ENCODE measurements at regions not wholly inside any gene's neighbourhood (a gene's known extent, or its start where the extent isn't known, plus 50 kb on each side); places are given as distances from the start of the nearest gene placed in this dataset.

- Mint-ChIP-seq H3K9me3 (no peaks in the 10 kb centered on the region), H3K4me3 (no peak overlapping the region), H3K36me3 (no peaks in the 10 kb centered on the region), H3K27me3 (ENCODE audit: insufficient read depth, low read depth) (no peaks in the 10 kb centered on the region), H3K4me1 (no peaks in the 10 kb centered on the region), H3K27ac (no peak overlapping the region)
- H3K27me3 ChIP-seq = no peaks in the 10 kb centered on the region
- no peak overlapping the region for H3K4me2 ChIP-seq
- no peak for TF ChIP-seq EZH2 (IDR thresholded peaks at IDR 0.05)
- TF ChIP-seq EZH2phosphoT487 (IDR thresholded peaks at IDR 0.05) = no peak
- TF ChIP-seq CTCF (IDR thresholded peaks at IDR 0.05) = no peak
- H3K9me3 ChIP-seq (ENCODE audit: low read depth) = no peaks in the 10 kb centered on the region
- H3K4me3 ChIP-seq = no peak overlapping the region
- H2AFZ ChIP-seq (replicated peaks) = no peak overlapping the region
- H4K20me1 ChIP-seq (ENCODE audit: low read depth) = no peaks in the 10 kb centered on the region
- no peaks in the 10 kb centered on the region for H3K4me1 ChIP-seq
- no peak overlapping the region for H3K27ac ChIP-seq
- H3K36me3 ChIP-seq = no peaks in the 10 kb centered on the region
- no peak overlapping the region for H3K9ac ChIP-seq
- no peaks in the 10 kb centered on the region for H3F3A ChIP-seq (ENCODE audit: low read depth)
- DNase-seq (ENCODE audit: low spot score) = no peak
- H3K79me2 ChIP-seq (ENCODE audit: low read depth) = no peaks in the 10 kb centered on the region
Observed at GRCh38 chr7:125641884-125642283, 712.3 kb upstream of the POT1 start.

- Histone ChIP-seq H3K9me3 (ENCODE audit: low read depth) (no peaks in the 10 kb centered on the region), H3K4me2 (no peak overlapping the region), H3K27me3 (no peaks in the 10 kb centered on the region), H3K36me3 (no peaks in the 10 kb centered on the region), H3K4me3 (no peak overlapping the region), H4K20me1 (ENCODE audit: low read depth) (no peaks in the 10 kb centered on the region), H3K9ac (no peak overlapping the region), H2AFZ (replicated peaks) (no peak overlapping the region), H3K4me1 (no peaks in the 10 kb centered on the region), H3F3A (ENCODE audit: low read depth) (no peaks in the 10 kb centered on the region), H3K27ac (no peak overlapping the region), H3K79me2 (ENCODE audit: low read depth) (no peaks in the 10 kb centered on the region)
- H3K4me3 Mint-ChIP-seq = no peak overlapping the region
- no peak overlapping the region for H3K27ac Mint-ChIP-seq
- no peak for DNase-seq (ENCODE audit: low spot score)
- H3K4me1 Mint-ChIP-seq = no peaks in the 10 kb centered on the region
- H3K36me3 Mint-ChIP-seq = no peaks in the 10 kb centered on the region
- no peaks in the 10 kb centered on the region for H3K27me3 Mint-ChIP-seq (ENCODE audit: insufficient read depth, low read depth)
- TF ChIP-seq EZH2 (IDR thresholded peaks at IDR 0.05) (no peak), EZH2phosphoT487 (IDR thresholded peaks at IDR 0.05) (no peak), CTCF (IDR thresholded peaks at IDR 0.05) (no peak)
- H3K9me3 Mint-ChIP-seq = no peaks in the 10 kb centered on the region
Observed at GRCh38 chr7:125636320-125636962, 706.8 kb upstream of the POT1 start.

- Histone ChIP-seq H3K9me3 (ENCODE audit: low read depth) (no peaks in the 10 kb centered on the region), H3K4me1 (no peaks in the 10 kb centered on the region), H4K20me1 (ENCODE audit: low read depth) (no peaks in the 10 kb centered on the region), H3K4me3 (no peak overlapping the region), H3K27ac (no peak overlapping the region), H3K79me2 (ENCODE audit: low read depth) (no peaks in the 10 kb centered on the region), H3K4me2 (no peak overlapping the region), H2AFZ (replicated peaks) (no peak overlapping the region), H3K36me3 (no peaks in the 10 kb centered on the region), H3F3A (ENCODE audit: low read depth) (no peaks in the 10 kb centered on the region), H3K9ac (no peak overlapping the region), H3K27me3 (no peaks in the 10 kb centered on the region)
- no peak for TF ChIP-seq EZH2 (IDR thresholded peaks at IDR 0.05)
- no peak for TF ChIP-seq EZH2phosphoT487 (IDR thresholded peaks at IDR 0.05)
- no peak for TF ChIP-seq CTCF (IDR thresholded peaks at IDR 0.05)
- H3K36me3 Mint-ChIP-seq = no peaks in the 10 kb centered on the region
- DNase-seq (ENCODE audit: low spot score) = no peak
- H3K9me3 Mint-ChIP-seq = peaks cover 5% of the 10 kb centered on the region
- no peak overlapping the region for H3K4me3 Mint-ChIP-seq
- H3K27me3 Mint-ChIP-seq (ENCODE audit: insufficient read depth, low read depth) = peaks cover 2% of the 10 kb centered on the region
- H3K27ac Mint-ChIP-seq = no peak overlapping the region
- H3K4me1 Mint-ChIP-seq = no peaks in the 10 kb centered on the region
Observed at GRCh38 chr7:125618516-125618915, 688.9 kb upstream of the POT1 start.
